ENCODE measurements at regions not wholly inside any gene's neighbourhood (a gene's known extent, or its start where the extent isn't known, plus 50 kb on each side); places are given as distances from the start of the nearest gene placed in this dataset.

DNA sequence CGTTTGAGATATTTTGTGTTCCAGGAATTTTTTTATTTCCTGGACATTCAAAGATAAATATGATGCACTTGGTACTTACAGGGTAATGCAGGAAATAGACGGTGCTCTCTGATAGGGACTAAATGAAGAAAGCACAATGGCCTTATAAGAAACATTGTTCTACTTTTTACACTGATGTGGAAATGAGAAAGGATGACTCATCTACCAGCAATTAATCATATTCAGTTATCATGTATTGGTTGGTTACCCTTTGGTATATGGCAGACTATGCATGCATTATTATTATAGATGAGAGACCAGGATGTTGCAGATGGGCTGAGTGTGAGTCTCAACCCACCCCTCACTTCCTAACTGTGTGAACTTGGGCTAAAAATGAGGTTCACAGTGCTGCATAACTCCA is 222.2 kb downstream of the FLRT2 start:
- TF ChIP-seq, protein P1, sequence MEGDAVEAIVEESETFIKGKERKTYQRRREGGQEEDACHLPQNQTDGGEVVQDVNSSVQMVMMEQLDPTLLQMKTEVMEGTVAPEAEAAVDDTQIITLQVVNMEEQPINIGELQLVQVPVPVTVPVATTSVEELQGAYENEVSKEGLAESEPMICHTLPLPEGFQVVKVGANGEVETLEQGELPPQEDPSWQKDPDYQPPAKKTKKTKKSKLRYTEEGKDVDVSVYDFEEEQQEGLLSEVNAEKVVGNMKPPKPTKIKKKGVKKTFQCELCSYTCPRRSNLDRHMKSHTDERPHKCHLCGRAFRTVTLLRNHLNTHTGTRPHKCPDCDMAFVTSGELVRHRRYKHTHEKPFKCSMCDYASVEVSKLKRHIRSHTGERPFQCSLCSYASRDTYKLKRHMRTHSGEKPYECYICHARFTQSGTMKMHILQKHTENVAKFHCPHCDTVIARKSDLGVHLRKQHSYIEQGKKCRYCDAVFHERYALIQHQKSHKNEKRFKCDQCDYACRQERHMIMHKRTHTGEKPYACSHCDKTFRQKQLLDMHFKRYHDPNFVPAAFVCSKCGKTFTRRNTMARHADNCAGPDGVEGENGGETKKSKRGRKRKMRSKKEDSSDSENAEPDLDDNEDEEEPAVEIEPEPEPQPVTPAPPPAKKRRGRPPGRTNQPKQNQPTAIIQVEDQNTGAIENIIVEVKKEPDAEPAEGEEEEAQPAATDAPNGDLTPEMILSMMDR (conservative IDR thresholded peaks at IDR 0.05) = no peak
- TF ChIP-seq ZFX (IDR thresholded peaks at IDR 0.05) = no peak

Data from C4-2B (cell line).